GM18909 (cell line): ENCODE measurements at regions not wholly inside any gene's neighbourhood (a gene's known extent, or its start where the extent isn't known, plus 50 kb on each side); places are given as distances from the start of the nearest gene placed in this dataset.

Experiments
- ATAC-seq: cut with Tn5 transposase; IDR thresholded peaks from one replicate; pipeline ENCODE4 v1.9.1; 2021; ENCODE audit warnings: mild to moderate bottlenecking; ENCODE audit not compliant: unreplicated experiment, poor library complexity

- ATAC-seq, result no peak
Measured at GRCh38 chr13:106186366-106187030, 349.0 kb downstream of the EFNB2 start.

- no peak for ATAC-seq
Measured at GRCh38 chr13:106184790-106185189, 350.7 kb downstream of the EFNB2 start.

GRCh38 chr13:106183410-106184065 lies 351.9 kb downstream of the EFNB2 start:
- ATAC-seq, result no peak

- ATAC-seq, result no peak
Measured at GRCh38 chr13:106182404-106182803, 353.1 kb downstream of the EFNB2 start.

- no peak for ATAC-seq
Measured at GRCh38 chr13:106178816-106179215, 356.6 kb downstream of the EFNB2 start.

- ATAC-seq, result no peak
Measured at GRCh38 chr13:106177146-106177545, 358.3 kb downstream of the EFNB2 start.

GRCh38 chr13:106176117-106176516 lies 359.3 kb downstream of the EFNB2 start:
- ATAC-seq, result no peak

- ATAC-seq, result no peak
Measured at GRCh38 chr13:106173891-106174610, 361.4 kb downstream of the EFNB2 start.

GRCh38 chr13:106173346-106173745 lies 362.1 kb downstream of the EFNB2 start:
- ATAC-seq, result no peak

- no peak for ATAC-seq
Measured at GRCh38 chr13:106172176-106172905, 363.1 kb downstream of the EFNB2 start.

GRCh38 chr13:106163426-106163825 lies 372.0 kb downstream of the EFNB2 start:
- ATAC-seq, result no peak

- ATAC-seq, result no peak
Measured at GRCh38 chr13:106161146-106161545, 374.3 kb downstream of the EFNB2 start.

- ATAC-seq, result no peak
Measured at GRCh38 chr13:106159295-106160195, 375.9 kb downstream of the EFNB2 start.

GRCh38 chr13:106156468-106156867 lies 379.0 kb downstream of the EFNB2 start:
- no peak for ATAC-seq

- no peak for ATAC-seq
Measured at GRCh38 chr13:106155411-106155810, 380.1 kb downstream of the EFNB2 start.

- ATAC-seq, result no peak
Measured at GRCh38 chr13:106153876-106154275, 381.6 kb downstream of the EFNB2 start.

GRCh38 chr13:106153041-106153440 lies 382.4 kb downstream of the EFNB2 start:
- ATAC-seq, result no peak

GRCh38 chr13:106152047-106152446 lies 383.4 kb downstream of the EFNB2 start:
- ATAC-seq, result no peak

GRCh38 chr13:106151056-106151699 lies 384.3 kb downstream of the EFNB2 start:
- ATAC-seq, result no peak
